ENCODE measurements at regions not wholly inside any gene's neighbourhood (a gene's known extent, or its start where the extent isn't known, plus 50 kb on each side); places are given as distances from the start of the nearest gene placed in this dataset.

DNA sequence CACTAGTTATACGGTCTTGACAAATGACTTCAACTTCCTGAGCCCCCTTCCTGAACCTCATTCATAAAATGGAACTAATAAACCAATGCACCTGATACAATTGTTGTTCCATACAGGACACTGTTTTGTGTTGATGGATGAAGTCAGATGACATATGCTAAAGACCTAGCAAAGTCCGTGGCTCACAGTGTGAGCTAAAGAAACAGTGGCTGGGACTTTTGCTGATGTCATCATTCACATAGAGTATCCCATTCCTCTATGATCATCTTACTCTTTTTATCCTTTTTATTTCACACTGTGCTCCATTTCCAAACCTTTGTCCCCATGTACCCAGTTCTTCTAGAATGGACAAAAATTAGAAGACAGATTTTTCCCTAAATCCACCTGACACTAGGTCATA lies 83.7 kb upstream of the KAZN start:
- DNase-seq: no peak

DNA sequence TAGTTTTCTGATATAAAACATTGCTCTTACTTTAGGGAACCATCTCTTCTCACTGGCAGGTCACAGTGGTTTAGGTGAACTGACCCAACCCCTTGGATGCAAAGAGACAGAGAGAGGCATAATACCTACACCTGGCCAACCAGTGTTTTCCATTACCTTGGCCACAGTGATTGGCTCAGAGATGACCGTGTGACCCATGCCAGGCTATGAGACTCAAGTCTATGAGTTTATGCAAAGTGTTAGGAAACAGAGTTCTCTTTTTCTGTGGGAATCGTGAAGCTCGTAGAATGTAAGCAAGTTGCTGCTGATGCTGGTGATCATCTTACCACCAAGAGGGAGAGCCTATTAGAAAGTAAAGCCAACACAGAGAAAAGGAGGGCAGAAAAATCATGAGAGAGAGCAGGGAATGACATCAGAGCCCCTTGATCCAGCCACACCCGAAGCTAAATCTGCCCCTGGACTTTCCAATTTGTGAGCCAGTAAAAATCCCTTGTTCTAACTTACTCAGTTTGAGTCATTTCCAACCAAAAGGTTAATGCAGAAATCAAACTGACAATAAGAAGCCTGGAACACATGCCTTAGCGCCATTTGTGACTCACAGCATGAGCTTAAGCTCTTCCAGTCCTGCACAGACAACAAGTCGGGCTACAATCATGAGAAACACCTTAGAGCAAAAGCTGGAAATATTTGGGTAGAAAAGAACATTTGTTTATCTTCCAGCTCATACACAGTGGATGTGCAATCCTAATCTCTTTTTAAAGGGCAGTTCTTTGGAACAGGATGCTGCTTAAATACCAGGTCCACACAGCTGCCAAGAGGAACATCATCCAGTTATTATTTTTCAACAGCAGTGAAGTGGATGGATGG lies 81.3 kb upstream of the KAZN start:
- DNase-seq: no peak

DNA sequence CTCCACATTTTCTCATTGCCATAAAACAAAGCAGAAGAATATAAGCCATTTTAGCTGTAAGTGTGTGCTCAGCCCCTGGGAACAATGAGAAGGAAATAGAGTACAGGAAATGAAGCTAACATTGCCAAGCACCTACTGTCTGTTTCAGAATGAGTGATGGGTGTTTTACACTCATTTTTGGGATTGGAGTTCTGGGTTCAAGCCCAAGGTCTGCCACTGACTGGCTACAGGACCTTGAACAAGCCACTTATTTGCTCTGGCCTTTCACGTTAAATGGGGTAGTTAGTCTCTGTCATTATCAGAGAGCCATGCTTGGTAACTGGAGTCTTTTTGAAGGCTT lies 80.7 kb upstream of the KAZN start:
- DNase-seq: no peak

DNA sequence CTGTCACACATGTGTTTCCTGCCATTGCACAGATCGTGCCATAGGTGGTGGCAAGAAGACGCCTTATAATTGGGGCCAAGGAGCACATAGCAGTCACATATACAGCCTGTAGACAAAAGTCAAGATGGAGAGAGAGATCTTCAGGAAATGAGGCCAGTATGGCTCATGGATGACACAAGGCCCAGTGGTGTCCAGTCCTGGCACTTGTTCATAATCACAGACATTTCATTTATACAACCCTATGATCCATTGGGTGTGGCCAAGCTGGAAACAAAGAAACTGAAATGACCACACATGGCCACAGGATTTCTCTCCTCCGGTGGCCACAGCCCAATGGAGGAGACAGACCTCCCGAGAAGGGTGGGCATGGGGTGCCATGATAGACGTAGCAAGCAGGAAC lies 78.5 kb upstream of the KAZN start:
- DNase-seq: no peak

DNA sequence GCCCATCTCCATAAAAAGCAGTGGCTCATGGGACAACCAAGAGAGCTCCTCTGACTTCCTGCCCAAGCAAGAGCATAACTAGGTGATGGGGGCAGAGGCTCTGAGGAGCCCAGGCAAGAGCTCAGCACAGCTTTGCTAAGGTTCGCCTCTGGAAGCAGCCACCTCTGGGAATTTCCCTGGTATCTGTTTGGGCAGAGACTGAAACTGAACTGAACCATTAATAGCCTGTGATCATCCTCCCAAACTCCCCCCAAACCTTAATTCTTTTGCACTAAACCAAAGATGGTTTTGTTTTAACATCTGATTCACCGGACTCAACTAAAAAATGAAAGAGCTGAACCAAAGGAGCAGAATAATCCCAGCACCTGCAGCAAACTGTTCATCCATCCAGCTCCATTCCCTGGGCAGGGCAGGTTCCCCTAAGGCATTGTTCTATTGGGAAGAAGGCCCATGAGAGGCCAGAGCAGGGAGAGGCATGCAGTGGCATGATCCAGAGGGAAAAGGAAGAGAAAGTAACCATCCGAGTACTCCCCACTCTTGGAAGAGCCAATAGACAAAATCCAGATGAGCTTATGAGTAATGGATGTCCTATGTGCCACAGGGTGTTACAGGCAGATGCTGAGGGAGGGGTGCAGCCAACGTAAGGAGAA lies 77.8 kb upstream of the KAZN start:
- DNase-seq: no peak

DNA sequence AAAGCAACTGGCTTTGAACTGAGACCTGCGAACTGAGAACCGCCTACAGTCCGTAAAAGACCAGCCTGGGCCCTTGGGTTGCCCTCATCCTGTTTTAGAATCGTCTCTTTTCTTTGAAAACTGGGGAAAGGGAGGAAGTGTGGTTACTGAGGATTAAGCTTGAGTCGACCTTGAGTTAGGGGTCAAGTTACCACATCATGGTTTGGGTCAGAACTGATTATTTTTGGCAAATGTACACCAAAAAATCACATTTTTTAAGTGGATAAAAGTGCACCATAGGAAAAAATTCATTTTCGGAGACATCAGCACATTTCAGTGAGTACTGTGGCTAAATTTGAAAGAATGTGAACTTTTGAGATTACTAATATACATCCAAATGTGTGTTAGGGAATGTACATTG lies 76.9 kb upstream of the KAZN start:
- no peak for DNase-seq

DNA sequence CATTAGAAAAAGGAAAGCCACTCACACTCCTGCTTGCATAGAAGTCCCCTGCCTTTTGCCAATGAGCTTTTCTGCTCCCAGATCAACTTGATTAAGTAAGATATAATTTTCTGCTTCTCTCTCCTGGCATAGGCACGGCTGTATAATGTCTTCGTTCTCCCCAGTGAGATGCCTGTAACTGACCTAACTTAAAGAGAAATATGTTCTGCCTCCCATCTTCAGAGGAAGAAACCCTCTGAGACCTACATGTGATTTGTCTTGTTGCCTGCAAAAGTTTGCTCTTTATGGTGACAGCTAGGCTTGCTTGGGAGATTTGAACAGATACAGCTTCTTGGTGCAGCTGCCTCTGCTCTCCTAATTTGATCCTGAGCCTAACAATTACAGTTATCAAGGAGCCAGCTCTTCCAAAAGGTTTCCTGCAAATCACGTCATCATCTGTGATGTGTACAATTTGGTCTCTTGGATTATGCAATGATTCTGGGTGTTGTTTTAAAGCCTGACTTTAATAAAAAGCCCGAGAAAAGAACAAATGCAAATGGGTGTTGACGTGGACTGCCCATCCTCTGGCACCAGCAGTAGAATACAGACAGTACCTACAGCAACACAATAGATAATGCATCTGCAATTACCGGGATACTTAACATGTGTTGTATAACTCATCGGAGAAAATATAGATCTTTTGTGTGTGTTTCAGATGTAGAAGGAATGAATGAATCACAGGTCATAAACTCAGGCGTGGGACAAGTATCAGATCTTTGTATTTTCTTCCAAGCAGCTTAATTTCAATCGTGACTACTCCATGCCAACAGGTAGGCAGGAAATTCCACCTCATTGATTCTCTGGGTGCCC lies 76.2 kb upstream of the KAZN start:
- DNase-seq: no peak

DNA sequence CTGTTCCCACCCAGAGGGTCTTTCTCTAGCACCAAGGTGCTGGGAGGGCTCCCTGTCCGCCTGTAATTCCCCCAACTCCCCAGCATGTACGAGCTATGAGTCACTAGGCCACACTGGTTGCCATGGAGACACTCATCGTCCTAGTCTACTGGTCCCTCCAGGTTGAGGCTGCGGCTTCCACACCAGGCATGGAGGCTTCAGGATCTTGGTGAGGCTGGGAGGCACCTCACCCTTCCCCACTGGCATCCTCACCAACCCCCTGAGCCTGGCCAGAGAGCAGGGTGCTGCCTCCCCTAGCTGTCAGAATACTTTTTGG lies 75.6 kb upstream of the KAZN start:
- DNase-seq: no peak

DNA sequence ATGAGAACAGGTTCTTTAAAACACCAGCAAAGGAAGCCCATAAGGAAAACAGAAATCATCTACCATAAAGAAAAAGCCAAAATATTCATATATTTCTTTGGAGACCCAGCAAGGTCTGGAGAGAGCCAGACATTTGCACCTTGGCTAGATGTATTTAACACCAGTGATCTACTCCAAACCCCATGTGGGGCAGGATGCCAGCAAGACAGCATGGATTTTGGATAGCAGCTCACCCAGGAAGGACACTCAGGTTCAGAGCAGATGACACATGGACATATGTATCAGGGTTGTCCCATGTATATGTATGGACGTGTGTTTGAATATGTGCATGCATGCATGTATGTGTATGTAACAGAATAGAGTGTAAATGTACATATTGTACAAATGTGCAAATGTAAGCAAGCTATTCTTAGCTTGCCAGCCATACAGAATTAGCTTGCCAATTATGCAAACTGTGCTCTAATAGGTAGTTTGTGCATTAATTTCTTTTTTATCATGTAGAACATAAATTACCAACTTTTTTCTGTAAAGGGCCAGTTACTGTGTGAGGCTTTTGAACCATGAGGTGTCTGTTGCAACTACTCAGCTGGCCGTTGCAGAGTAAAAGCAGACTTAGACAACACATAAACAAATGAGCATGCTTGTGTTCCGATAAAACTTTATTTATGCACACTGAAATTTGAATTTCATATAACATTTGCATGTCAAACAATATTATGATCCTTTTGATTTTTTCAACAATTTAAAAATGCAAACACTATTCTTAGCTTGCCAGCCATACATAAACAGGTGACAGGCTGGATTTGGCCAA lies 73.5 kb upstream of the KAZN start:
- DNase-seq: no peak

DNA sequence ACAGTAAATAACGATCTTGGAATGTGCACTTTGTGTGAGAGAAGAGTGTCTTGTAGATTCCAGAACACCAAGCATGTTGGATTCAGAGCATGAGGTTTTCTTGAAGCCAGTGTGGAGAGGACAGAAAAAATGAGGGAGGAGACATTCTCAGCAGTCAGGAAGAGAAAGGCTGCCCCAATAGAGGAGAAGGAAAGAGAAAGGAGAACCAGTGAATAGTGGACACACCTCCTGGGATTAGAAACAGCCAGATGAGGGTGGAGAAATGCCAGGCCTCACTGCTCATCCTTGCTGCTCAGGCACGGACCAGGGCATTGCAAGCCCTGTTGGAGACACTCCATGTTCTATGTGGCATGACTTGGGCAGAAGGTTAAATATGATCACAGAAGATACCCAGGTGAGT lies 69.0 kb upstream of the KAZN start:
- DNase-seq: no peak

DNA sequence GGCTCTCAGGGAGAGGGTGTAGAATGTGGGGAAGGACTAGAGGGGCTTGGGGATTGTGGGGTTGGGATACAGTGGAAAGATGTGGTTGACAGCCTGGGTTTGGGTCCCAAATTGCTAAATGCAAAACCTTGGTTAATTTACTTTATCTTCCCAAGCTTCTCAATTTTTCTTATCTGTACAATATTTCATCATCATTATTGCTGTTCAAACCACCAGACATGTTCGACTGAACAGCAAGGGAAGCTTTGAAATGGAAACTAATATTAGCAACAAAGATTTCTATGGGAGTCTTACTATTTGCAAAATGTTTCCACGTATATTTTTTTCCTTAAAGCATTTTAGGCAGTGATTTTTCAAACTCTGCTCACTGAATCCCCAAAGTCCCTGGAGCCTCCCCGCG lies 67.0 kb upstream of the KAZN start:
- no peak for DNase-seq

DNA sequence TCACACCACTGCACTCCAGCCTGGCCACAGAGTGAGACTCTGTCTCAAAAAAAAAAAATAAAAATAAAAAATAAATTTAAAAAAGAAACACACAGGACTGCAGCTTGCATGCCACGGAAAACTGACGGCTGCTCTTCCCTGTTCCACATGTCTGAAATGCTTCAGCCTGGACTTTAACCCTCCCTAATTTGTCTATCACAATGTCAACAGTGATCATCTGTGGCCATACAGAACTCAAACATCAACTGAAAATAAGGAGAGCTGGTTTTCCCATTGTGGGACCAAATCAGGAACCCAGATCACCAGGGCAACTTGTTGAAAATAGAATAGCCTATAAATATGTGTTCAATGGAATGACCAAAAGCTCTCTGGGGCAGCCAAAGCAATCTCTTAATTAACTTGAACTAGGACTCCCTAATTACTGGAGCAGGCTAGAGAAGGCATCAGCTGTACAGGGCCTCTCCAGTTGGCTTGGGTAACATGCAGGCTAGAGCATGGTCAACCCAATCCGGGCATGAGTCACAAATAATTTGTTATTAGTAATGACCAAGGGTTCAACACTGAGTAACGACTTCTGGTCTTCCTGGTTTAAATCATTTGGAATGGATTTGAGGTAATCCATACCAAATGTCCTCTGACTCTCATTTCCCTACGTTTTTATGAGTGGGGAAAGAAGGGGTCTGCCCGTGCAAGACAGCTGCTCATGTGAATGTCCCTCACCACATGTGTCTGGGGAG lies 62.7 kb upstream of the KAZN start:
- DNase-seq: no peak

DNA sequence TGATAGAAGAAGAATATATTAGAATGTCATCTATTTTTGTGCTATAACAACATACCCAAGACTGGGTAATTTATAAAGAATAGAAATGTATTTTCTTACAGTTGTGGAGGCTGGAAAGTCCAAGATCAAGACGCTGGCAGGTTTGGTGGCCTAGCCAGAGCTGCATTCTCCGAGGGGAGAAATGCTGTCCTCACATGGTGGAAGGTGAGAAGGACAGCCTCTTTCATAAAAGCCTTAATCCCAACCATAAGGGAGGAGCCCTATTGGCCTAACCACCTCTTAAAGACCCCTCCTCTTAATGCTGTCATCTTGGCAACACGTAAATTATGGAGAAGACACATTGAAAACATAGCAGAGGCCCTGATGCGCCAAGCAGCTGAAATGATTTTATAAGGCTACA lies 60.1 kb upstream of the KAZN start:
- DNase-seq: no peak

DNA sequence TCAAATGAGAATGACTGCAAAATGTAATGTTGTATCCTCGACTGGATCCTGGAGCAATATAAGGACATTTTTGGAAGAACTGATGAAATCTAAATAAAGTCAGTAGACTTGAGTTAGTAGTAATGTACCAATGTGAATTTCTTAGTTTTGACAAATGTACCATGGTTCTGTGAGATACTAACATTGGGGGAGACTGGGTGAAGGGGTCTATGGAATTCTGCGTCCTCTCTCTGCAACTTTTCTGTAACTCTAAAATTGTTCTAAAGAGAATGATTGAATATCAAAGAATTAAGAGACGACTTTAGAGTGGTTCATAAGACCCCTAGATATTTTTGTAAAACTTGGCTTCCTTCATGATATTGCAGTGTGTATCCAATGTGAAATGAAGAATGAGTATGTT lies 59.2 kb upstream of the KAZN start:
- no peak for DNase-seq

DNA sequence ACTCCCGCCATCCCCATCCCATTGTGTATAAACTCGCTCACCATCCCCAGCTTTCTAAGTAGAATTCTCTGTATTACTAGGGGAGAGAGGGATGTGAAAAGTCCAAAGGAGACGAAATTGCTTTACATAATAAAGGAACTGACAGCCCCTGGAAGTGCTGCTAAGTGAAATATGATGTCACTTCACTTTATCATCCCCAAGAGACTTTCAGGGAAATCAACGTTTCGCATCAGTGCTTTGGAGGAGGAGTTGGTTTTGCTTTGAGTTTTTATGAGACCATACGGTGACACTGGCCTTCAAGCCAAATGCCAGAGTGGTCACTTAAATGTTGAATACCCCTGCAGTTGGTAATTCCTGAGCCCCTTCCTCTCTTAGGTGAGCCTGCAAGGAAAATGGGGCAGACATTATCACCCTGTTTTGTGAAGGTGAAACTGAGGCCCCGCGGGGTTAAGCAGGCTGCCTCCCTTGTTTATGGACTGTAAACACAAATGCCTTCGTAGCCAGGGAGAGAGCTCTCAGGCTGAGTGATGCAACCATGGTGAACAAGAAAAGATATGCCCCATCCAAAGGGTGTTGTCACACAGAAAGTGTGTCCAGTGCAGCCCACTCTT lies 58.4 kb upstream of the KAZN start:
- DNase-seq: no peak

DNA sequence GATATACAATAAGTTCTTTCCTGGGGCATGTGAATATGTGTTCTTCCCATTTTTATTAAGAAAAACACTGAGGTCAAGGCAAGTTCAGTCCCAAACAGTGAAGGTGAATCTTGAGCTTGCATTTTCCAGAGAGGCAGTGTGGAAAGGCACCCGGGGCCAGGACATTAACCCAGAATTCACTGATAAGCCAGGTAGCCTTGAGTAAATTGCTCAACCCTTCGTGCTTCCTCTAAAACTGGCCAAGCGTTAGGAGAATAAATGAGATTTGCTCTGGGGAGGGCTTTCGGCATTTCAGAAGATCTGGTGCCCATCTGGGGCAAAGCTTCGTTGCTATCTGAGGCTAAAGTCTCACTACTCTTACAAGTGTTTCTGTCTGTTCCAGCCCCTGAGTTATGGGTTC lies 57.1 kb upstream of the KAZN start:
- DNase-seq: no peak

DNA sequence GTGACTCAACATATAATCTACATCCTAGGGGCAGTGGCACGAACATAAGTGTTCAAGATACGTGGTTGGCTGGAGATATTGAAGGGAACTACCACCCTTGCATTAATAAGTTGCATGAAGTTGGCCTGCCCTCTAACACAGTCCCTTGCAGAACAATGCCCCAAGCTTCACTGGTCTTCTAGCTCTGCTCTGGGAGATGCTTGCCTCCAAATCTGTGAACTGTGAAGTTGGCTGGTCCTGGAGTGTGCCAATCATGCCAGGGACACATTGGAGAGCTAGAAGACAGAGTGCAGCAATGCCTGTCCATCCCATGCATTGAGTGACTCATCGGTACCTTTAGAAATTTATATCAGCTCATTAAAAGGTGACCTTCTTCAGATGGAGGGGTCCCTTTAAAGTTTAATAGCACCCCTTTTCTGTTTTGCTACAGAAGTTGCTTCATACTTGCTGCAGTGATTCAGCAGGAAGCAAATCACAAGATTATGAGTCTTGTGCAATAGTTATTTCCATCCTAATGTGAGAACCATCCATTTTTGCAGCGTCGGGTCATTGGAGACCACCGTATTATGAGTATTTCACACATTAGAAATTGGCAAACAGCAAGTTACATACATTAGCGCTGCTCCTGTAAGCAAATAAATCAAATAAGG lies 55.2 kb upstream of the KAZN start:
- DNase-seq: no peak

DNA sequence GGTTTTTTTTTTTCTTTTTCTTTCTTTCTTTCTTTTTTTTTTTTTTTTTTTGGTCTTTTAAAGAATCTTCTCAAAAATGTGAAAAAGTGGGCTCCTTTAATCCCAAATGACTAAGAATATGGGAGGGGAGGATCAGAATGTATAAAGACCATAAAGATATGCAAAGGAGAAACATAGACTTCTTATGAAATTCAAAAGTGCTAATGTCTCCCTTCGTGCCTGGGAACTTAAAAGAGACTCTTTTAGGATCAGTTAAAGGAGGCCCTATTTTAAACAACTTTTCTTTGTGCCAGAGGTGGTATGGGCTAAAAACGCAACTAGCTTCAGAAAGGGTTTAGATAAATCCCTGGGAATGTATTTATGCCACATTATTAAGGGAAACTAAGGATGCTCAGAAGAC lies 54.2 kb upstream of the KAZN start:
- no peak for DNase-seq

DNA sequence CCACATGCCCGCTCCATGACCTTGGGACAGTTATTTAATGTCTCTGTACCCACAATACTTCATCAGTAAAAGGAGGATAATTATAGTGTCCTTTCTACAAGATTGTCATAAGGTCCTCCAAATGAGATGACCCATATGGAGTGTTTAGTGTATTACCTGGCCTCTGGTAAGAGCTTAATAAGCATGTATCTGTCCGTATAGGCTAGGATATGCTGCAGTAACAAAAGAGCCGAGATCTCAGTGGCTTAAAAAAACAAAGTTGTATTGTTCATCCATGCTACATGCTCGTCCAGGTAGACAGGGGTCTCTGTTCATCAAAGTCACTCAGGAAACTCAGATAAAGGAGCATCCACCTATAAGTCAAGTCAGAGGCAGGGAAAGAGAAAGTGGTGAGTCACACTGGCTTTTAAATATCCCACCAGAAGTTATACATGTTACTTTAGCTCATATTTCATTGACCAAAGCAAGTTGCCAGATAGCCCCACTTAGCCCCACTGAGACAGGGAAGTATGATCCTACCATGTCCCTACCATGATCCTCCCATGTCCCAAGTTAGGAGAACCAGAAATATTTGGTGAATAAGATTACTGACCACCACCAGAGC lies 53.0 kb upstream of the KAZN start:
- DNase-seq: no peak

DNA sequence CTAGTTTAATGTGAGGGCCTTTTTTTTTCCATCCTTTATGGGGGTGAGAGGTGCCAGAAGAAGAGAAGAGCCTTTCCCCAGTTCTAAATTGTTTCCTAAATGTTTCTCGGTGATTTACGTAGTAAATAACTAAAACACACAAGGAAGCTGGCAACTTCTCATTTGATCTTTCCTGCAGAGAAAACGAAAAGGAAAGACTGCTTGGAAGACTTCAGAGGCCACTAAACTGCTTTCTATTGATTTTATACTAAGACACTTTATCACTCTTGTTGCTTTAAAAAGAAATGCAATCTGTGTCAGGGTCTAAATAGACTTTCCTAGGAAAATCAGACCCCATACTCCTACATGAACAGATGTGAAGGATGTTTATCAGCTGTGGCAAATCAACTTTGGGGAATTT lies 52.1 kb upstream of the KAZN start:
- no peak for DNase-seq

All from CD4-positive, alpha-beta T cell treated with Interleukin-12 subunit alpha and Interleukin-12 subunit beta, for 1 hour (primary cell).